ENCODE measurements at regions not wholly inside any gene's neighbourhood (a gene's known extent, or its start where the extent isn't known, plus 50 kb on each side); places are given as distances from the start of the nearest gene placed in this dataset.

- Mint-ChIP-seq H3K36me3 (ENCODE audit: unreplicated experiment) (no peaks in the 10 kb centered on the region), H3K4me3 (ENCODE audit: unreplicated experiment) (no peak overlapping the region), H3K4me1 (ENCODE audit: low read depth, unreplicated experiment) (no peaks in the 10 kb centered on the region), H3K27me3 (ENCODE audit: unreplicated experiment) (no peaks in the 10 kb centered on the region), H3K27ac (ENCODE audit: unreplicated experiment) (no peak overlapping the region), H3K9me3 (ENCODE audit: unreplicated experiment) (peaks cover 2% of the 10 kb centered on the region)
- no peak for DNase-seq
- TF ChIP-seq CTCF (IDR thresholded peaks at IDR 0.05; ENCODE audit: partially characterized antibody, unreplicated experiment), result no peak
These were observed 691.3 kb downstream of the EPM2A start for GRCh38 chr6:145043926-145044500.

GRCh38 chr6:145044641-145045246 lies 690.6 kb downstream of the EPM2A start:
- no peaks in the 10 kb centered on the region for H3K36me3 Mint-ChIP-seq (ENCODE audit: unreplicated experiment)
- no peaks in the 10 kb centered on the region for H3K9me3 Mint-ChIP-seq (ENCODE audit: unreplicated experiment)
- no peaks in the 10 kb centered on the region for H3K4me1 Mint-ChIP-seq (ENCODE audit: low read depth, unreplicated experiment)
- TF ChIP-seq CTCF (IDR thresholded peaks at IDR 0.05; ENCODE audit: partially characterized antibody, unreplicated experiment), result no peak
- H3K27ac Mint-ChIP-seq (ENCODE audit: unreplicated experiment), result no peak overlapping the region
- H3K4me3 Mint-ChIP-seq (ENCODE audit: unreplicated experiment), result no peak overlapping the region
- no peaks in the 10 kb centered on the region for H3K27me3 Mint-ChIP-seq (ENCODE audit: unreplicated experiment)
- DNase-seq, result no peak

- Mint-ChIP-seq H3K4me1 (ENCODE audit: low read depth, unreplicated experiment) (no peaks in the 10 kb centered on the region), H3K27ac (ENCODE audit: unreplicated experiment) (no peak overlapping the region), H3K36me3 (ENCODE audit: unreplicated experiment) (no peaks in the 10 kb centered on the region), H3K4me3 (ENCODE audit: unreplicated experiment) (no peak overlapping the region), H3K9me3 (ENCODE audit: unreplicated experiment) (no peaks in the 10 kb centered on the region), H3K27me3 (ENCODE audit: unreplicated experiment) (no peaks in the 10 kb centered on the region)
- no peak for DNase-seq
- TF ChIP-seq CTCF (IDR thresholded peaks at IDR 0.05; ENCODE audit: partially characterized antibody, unreplicated experiment), result no peak
These were observed 689.7 kb downstream of the EPM2A start for GRCh38 chr6:145045582-145045981.

DNA sequence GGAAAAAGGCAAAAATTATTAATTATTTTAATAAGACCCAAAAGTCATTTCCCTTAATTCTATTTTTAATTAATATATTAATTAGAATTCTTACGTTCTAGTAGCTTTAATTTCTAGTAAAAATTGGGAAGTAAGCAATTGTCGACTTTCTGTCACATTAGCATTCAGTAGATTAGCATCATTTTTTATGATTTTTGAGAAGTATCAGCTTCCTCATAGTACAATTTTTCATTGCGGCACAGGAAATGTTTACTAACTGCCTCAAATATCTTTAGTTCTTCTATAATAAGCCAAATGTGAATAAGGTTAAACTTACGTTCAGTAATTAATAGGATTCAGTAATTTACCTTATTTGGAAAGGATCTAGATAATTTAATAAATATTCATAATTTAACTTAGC lies 687.4 kb downstream of the EPM2A start:
- no peak for TF ChIP-seq CTCF (IDR thresholded peaks at IDR 0.05; ENCODE audit: partially characterized antibody, unreplicated experiment)
- H3K36me3 Mint-ChIP-seq (ENCODE audit: unreplicated experiment), result no peaks in the 10 kb centered on the region
- no peaks in the 10 kb centered on the region for H3K4me1 Mint-ChIP-seq (ENCODE audit: low read depth, unreplicated experiment)
- no peaks in the 10 kb centered on the region for H3K27me3 Mint-ChIP-seq (ENCODE audit: unreplicated experiment)
- no peak overlapping the region for H3K4me3 Mint-ChIP-seq (ENCODE audit: unreplicated experiment)
- no peak for DNase-seq
- no peaks in the 10 kb centered on the region for H3K9me3 Mint-ChIP-seq (ENCODE audit: unreplicated experiment)
- no peak overlapping the region for H3K27ac Mint-ChIP-seq (ENCODE audit: unreplicated experiment)

DNA sequence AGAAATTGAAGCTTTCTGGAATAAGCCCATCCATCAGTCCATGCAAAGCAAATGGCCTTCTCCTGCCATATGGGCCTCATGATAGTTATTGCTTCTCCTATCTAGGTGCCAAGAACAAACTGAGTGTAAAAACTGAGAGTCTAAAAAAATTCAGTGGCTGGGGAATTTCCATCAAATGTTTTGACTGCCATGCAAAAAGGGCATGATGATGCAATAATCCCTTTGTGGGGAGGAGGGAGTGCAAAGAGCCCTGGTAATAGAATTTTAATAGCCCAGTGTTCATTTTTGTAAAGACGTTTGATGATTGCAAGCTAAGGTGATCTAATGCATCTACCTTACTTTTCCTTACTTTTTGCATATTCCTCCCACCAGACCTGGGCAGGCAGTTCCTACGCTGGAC lies 683.7 kb downstream of the EPM2A start:
- Mint-ChIP-seq H3K9me3 (ENCODE audit: unreplicated experiment) (no peaks in the 10 kb centered on the region), H3K27ac (ENCODE audit: unreplicated experiment) (no peak overlapping the region), H3K27me3 (ENCODE audit: unreplicated experiment) (peaks cover 1% of the 10 kb centered on the region), H3K4me3 (ENCODE audit: unreplicated experiment) (no peak overlapping the region), H3K4me1 (ENCODE audit: low read depth, unreplicated experiment) (no peaks in the 10 kb centered on the region), H3K36me3 (ENCODE audit: unreplicated experiment) (no peaks in the 10 kb centered on the region)
- TF ChIP-seq CTCF (IDR thresholded peaks at IDR 0.05; ENCODE audit: partially characterized antibody, unreplicated experiment), result no peak
- DNase-seq, result no peak
